Psoas muscle (tissue), 7 donors: ENCODE measurements at regions not wholly inside any gene's neighbourhood (a gene's known extent, or its start where the extent isn't known, plus 50 kb on each side); places are given as distances from the start of the nearest gene placed in this dataset.

Experiments used
- ATAC-seq, 4 donors: fragments of 200-7000 bp; cut with Tn5 transposase; one replicate each; pipeline ENCODE4 v1.9.1; 2020; ENCODE audit warnings: moderate library complexity in 3 of 4, mild to moderate bottlenecking in 2 of 4
- DNase-seq, 2 donors: peaks; one replicate each; pipeline ENCODE4 v3.0.0-alpha.2; 2020
- H3K27ac ChIP-seq: fragments of 200-600 bp; one replicate; pipeline ENCODE4 v1.8.0; 2022
- H3K27me3 ChIP-seq, 3 donors: fragments of 200-600 bp in 1 of 3; one replicate each; pipeline versions ENCODE4 v1.6.1 to v1.8.0; 2013 to 2022; ENCODE audit warnings: low read length in 2 of 3, mild to moderate bottlenecking in 2 of 3, moderate library complexity in 1 of 3; ENCODE audit not compliant: insufficient read depth in 3 of 3
- H3K36me3 ChIP-seq, 2 donors: fragments of 200-600 bp in 1 of 2; one replicate each; pipeline versions ENCODE4 v1.6.1 to v1.8.0; 2013 to 2022; ENCODE audit warnings: low read depth in 1 of 2, mild to moderate bottlenecking in 1 of 2, moderate library complexity in 1 of 2; ENCODE audit not compliant: insufficient read depth in 1 of 2
- H3K4me1 ChIP-seq: fragments of 200-600 bp; one replicate; pipeline ENCODE4 v1.8.0; 2022
- H3K4me3 ChIP-seq: fragments of 200-600 bp; one replicate; pipeline ENCODE4 v1.8.0; 2022; ENCODE audit warnings: mild to moderate bottlenecking
- H3K9me3 ChIP-seq: fragments of 200-600 bp; one replicate; pipeline ENCODE4 v1.8.0; 2022
- WGBS, 3 donors: extraction: QIAGEN DNeasy Blood & Tissue Kit; methylation state at CpG; one replicate each; pipeline versions ENCODE4 v1.1.6 to v1.1.7; 2013; 5-methylcytosine and 5-hydroxymethylcytosine counted together
- intact Hi-C, 2 donors: fragments of 100-400 bp; cut with DNase I; formaldehyde crosslinking; loops; one replicate each; pipeline versions ENCODE4 v1.11.0 to v1.14.2; 2022
- TF ChIP-seq, protein P1 (sequence below): fragments of 200-600 bp; IDR thresholded peaks from one replicate; pipeline ENCODE4 v1.8.0; 2022; ENCODE audit warnings: antibody characterized with exemption
- donor health status: healthy with polysubstance abuse.
- donor health status: DM: no; HTN: no; CAD: no; lungs with moderate emphysema.
- donor health status: Bipolar disorder and iron deficiency.
- donor health status: healthy.
- donor health status: DM: yes; HTN: yes; CAD: no.
- donor health status: DM: no; HTN: no; CAD: no.
- donor health status: DM: yes; HTN: yes; CAD: no.

GRCh38 chr9:31137176-31138160 is 1247.0 kb upstream of the ACO1 start:
- H3K9me3 ChIP-seq: no peaks in the 10 kb centered on the region
- no peaks in the 10 kb centered on the region for H3K27me3 ChIP-seq
- TF ChIP-seq, protein P1, sequence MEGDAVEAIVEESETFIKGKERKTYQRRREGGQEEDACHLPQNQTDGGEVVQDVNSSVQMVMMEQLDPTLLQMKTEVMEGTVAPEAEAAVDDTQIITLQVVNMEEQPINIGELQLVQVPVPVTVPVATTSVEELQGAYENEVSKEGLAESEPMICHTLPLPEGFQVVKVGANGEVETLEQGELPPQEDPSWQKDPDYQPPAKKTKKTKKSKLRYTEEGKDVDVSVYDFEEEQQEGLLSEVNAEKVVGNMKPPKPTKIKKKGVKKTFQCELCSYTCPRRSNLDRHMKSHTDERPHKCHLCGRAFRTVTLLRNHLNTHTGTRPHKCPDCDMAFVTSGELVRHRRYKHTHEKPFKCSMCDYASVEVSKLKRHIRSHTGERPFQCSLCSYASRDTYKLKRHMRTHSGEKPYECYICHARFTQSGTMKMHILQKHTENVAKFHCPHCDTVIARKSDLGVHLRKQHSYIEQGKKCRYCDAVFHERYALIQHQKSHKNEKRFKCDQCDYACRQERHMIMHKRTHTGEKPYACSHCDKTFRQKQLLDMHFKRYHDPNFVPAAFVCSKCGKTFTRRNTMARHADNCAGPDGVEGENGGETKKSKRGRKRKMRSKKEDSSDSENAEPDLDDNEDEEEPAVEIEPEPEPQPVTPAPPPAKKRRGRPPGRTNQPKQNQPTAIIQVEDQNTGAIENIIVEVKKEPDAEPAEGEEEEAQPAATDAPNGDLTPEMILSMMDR: no peak
- ATAC-seq (no peak), DNase-seq (no peak)
- 77 to 78% (median 78%) methylated on average over 6 of the region's 6 CpGs for WGBS, 3 donors
- no peaks in the 10 kb centered on the region for H3K36me3 ChIP-seq
- no peak overlapping the region for H3K27ac ChIP-seq
- no peaks in the 10 kb centered on the region for H3K4me1 ChIP-seq
- intact Hi-C loops: no loop called here
- no peak overlapping the region for H3K4me3 ChIP-seq

- intact Hi-C loops: loop anchor here in 1 of 2 donors (2.0 kb wide), 1 partner anchor 58 kb away; no protein-coding TSS in a partner anchor
- no peaks in the 10 kb centered on the region for H3K4me1 ChIP-seq
- no peaks in the 10 kb centered on the region for H3K9me3 ChIP-seq
- no peak for ATAC-seq
- DNase-seq: no peak
- 13 to 36% (median 17%) methylated on average over 1 of the region's 1 CpG for WGBS, 3 donors
- no peak overlapping the region for H3K4me3 ChIP-seq
- TF ChIP-seq, protein P1: no peak
- no peaks in the 10 kb centered on the region for H3K27me3 ChIP-seq
- no peak overlapping the region for H3K27ac ChIP-seq
- H3K36me3 ChIP-seq: no peaks in the 10 kb centered on the region
These were observed 1244.1 kb upstream of the ACO1 start for GRCh38 chr9:31140316-31140715.

- no peak overlapping the region for H3K4me3 ChIP-seq
- ATAC-seq (no peak), DNase-seq (no peak)
- no peaks in the 10 kb centered on the region for H3K4me1 ChIP-seq
- WGBS, 3 donors: 50 to 62% (median 54%) methylated on average over 3 of the region's 3 CpGs
- H3K36me3 ChIP-seq: no peaks in the 10 kb centered on the region
- H3K27me3 ChIP-seq: no peaks in the 10 kb centered on the region
- no peak overlapping the region for H3K27ac ChIP-seq
- intact Hi-C loops: no loop called here
- H3K9me3 ChIP-seq: no peaks in the 10 kb centered on the region
- TF ChIP-seq, protein P1: no peak
These were observed 1242.0 kb upstream of the ACO1 start for GRCh38 chr9:31142456-31142855.

DNA sequence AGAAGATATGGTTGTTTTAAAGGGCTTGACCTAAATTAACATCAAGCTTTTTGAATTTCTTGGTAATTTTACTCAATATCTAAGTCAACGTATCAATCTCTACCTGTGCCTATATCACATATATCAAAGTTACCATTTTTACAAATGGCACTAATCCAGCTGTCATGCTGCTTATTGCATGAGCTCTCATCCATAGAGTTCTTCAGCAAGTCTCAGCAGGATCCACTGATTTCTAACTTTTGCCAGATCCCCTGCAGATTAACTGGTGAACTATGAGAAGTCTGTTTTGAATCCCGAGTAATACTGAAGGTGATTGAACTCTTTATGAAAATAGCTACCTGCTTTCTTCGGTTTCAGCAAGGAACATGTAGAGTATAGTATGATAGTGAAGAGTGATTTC is 1239.8 kb upstream of the ACO1 start:
- no peak overlapping the region for H3K4me3 ChIP-seq
- no peak overlapping the region for H3K27ac ChIP-seq
- no peaks in the 10 kb centered on the region for H3K36me3 ChIP-seq
- H3K4me1 ChIP-seq: no peaks in the 10 kb centered on the region
- 80 to 86% (median 83%) methylated on average over 3 of the region's 3 CpGs for WGBS, 3 donors
- TF ChIP-seq, protein P1: no peak
- no peaks in the 10 kb centered on the region for H3K27me3 ChIP-seq
- intact Hi-C loops: no loop called here
- DNase-seq (no peak), ATAC-seq (no peak)
- no peaks in the 10 kb centered on the region for H3K9me3 ChIP-seq
